HepG2 (cell line): ENCODE measurements at regions not wholly inside any gene's neighbourhood (a gene's known extent, or its start where the extent isn't known, plus 50 kb on each side); places are given as distances from the start of the nearest gene placed in this dataset.

Experiments used
- AFF4 ChIP-seq: sonication (generic); formaldehyde crosslinking; IDR thresholded peaks from 2 replicates; pipeline ENCODE4 v1.4.0; 2020; ENCODE audit warnings: missing genetic modification reagents
- ATF3 ChIP-seq: sonication (generic); formaldehyde crosslinking; IDR thresholded peaks from 2 replicates; pipeline ENCODE4 v1.4.0; 2020; ENCODE audit warnings: missing genetic modification reagents
- BCL6 ChIP-seq: IDR thresholded peaks from 2 replicates; pipeline ENCODE4 v1.6.1; 2016; ENCODE audit warnings: missing genetic modification reagents, missing compliant biosample characterization
- CSRNP1 ChIP-seq: sonication (generic); formaldehyde crosslinking; IDR thresholded peaks from 2 replicates; pipeline ENCODE4 v1.8.1; 2023; ENCODE audit warnings: mild to moderate bottlenecking, missing genetic modification reagents
- HMG20A ChIP-seq: IDR thresholded peaks from 2 replicates; pipeline ENCODE4 v1.6.1; 2016; ENCODE audit warnings: borderline replicate concordance
- HMGXB4 ChIP-seq, 2 experiments: sonication (generic) in 1 of 2; formaldehyde crosslinking in 1 of 2; IDR thresholded peaks; 2 replicates each; pipeline versions ENCODE4 v1.4.0 to v1.6.1; 2018 to 2020; ENCODE audit warnings: missing genetic modification reagents in 2 of 2, borderline replicate concordance in 1 of 2, low read depth in 1 of 2, mild to moderate bottlenecking in 1 of 2, missing biosample characterization in 1 of 2
- KDM5A ChIP-seq: fragments of 200-600 bp; sonication (generic); IDR thresholded peaks from 2 replicates; pipeline ENCODE4 v1.7.0; 2018; ENCODE audit warnings: antibody characterized with exemption, mild to moderate bottlenecking, low read length, borderline replicate concordance
- KDM6A ChIP-seq: IDR thresholded peaks from 2 replicates; pipeline ENCODE4 v1.6.1; 2016; ENCODE audit warnings: low read depth
- MAFF ChIP-seq: IDR thresholded peaks from 2 replicates; pipeline ENCODE4 v1.6.1; 2011; ENCODE audit warnings: low read depth, low read length, improper control_type of control experiment
- NFKBIZ ChIP-seq: IDR thresholded peaks from 2 replicates; pipeline ENCODE4 v1.6.1; 2018; ENCODE audit warnings: missing genetic modification reagents, missing compliant biosample characterization
- REST ChIP-seq, 2 experiments: IDR thresholded peaks; 2 replicates each; pipeline ENCODE4 v1.6.1; 2011 to 2012; ENCODE audit warnings: low read length in 2 of 2, borderline replicate concordance in 1 of 2, low read depth in 1 of 2, mild to moderate bottlenecking in 1 of 2, moderate library complexity in 1 of 2
- REXO4 ChIP-seq: sonication (generic); formaldehyde crosslinking; IDR thresholded peaks from 2 replicates; pipeline ENCODE4 v1.8.0; 2022; ENCODE audit warnings: missing genetic modification reagents, mild to moderate bottlenecking, borderline replicate concordance
- ZBTB7B ChIP-seq: sonication (generic); formaldehyde crosslinking; IDR thresholded peaks from 2 replicates; pipeline ENCODE4 v1.4.0; 2020; ENCODE audit warnings: missing genetic modification reagents
- ZNF280B ChIP-seq: sonication (generic); formaldehyde crosslinking; IDR thresholded peaks from 2 replicates; pipeline ENCODE4 v1.5.0; 2020; ENCODE audit warnings: missing genetic modification reagents, mild to moderate bottlenecking, borderline replicate concordance
- ZNF501 ChIP-seq: sonication (generic); formaldehyde crosslinking; IDR thresholded peaks from 2 replicates; pipeline ENCODE4 v1.5.1; 2020; ENCODE audit warnings: mild to moderate bottlenecking, moderate library complexity, missing genetic modification reagents
- ZNF75D ChIP-seq: sonication (generic); formaldehyde crosslinking; IDR thresholded peaks from 2 replicates; pipeline ENCODE4 v1.8.1; 2023; ENCODE audit warnings: missing genetic modification reagents, mild to moderate bottlenecking, borderline replicate concordance

GRCh38 chr18:31241900-31242409 lies 76.0 kb upstream of the DSG1 start (continued):
- TF ChIP-seq KDM6A (CRISPR knock-in tag), result peak; percentile 52
- peak; percentile 92 for TF ChIP-seq MAFF
- TF ChIP-seq ZNF75D, result no peak
- peak in 1 of 2 experiments; percentile 50; a peak in 1 of 4 replicates for TF ChIP-seq REST (IDR thresholded peaks at IDR 0.05; ENCODE audit: borderline replicate concordance in 1 of 2, low read depth in 1 of 2, low read length in 2 of 2)
- TF ChIP-seq ZNF280B (CRISPR knock-in tag), result no peak
- peak; percentile 88; the same call in 1 of the 2 replicates for TF ChIP-seq HMG20A (CRISPR knock-in tag)
- no peak for TF ChIP-seq ZNF501 (CRISPR knock-in tag)
- no peak for TF ChIP-seq AFF4 (CRISPR knock-in tag)
- peak; percentile 58; the same call in 1 of the 2 replicates for TF ChIP-seq ZBTB7B (CRISPR knock-in tag)
- TF ChIP-seq CSRNP1 (CRISPR knock-in tag), result no peak
- TF ChIP-seq NFKBIZ (CRISPR knock-in tag), result 0 out of 2 replicates have a peak, but pooled peaks have one; percentile 53
- peak; percentile 24 to 32; a peak in 2 of 4 replicates for TF ChIP-seq HMGXB4 (CRISPR knock-in tag; IDR thresholded peaks at IDR 0.05; ENCODE audit: borderline replicate concordance in 1 of 2, low read depth in 1 of 2)
- no peak for TF ChIP-seq ATF3
- TF ChIP-seq BCL6 (CRISPR knock-in tag), result peak; percentile 94
- no peak; the same call in 1 of the 2 replicates for TF ChIP-seq KDM5A
- no peak for TF ChIP-seq REXO4 (CRISPR knock-in tag)
